Neuronal stem cell (in vitro differentiated cells): ENCODE measurements at regions not wholly inside any gene's neighbourhood (a gene's known extent, or its start where the extent isn't known, plus 50 kb on each side); places are given as distances from the start of the nearest gene placed in this dataset.

Experiments used
- DNase-seq: peaks from one replicate; pipeline ENCODE4 v3.0.0-alpha.2; 2013; ENCODE audit warnings: low spot score
- H2AFZ ChIP-seq: one replicate; pipeline ENCODE4 v1.6.1; 2013; ENCODE audit warnings: mild to moderate bottlenecking, low read length, inconsistent platforms
- H2AK5ac ChIP-seq: 2 replicates; pipeline ENCODE4 v1.6.1; 2013; ENCODE audit warnings: low read depth, mild to moderate bottlenecking, inconsistent platforms, low read length, moderate library complexity, mixed read lengths
- H2BK120ac ChIP-seq: 2 replicates; pipeline ENCODE4 v1.6.1; 2013; ENCODE audit warnings: low read depth, mild to moderate bottlenecking, inconsistent platforms, low read length, moderate library complexity, mixed read lengths
- H2BK12ac ChIP-seq: one replicate; pipeline ENCODE4 v1.6.1; 2013; ENCODE audit warnings: low read length, inconsistent platforms
- H2BK15ac ChIP-seq: 2 replicates; pipeline ENCODE4 v1.6.1; 2013; ENCODE audit warnings: mild to moderate bottlenecking, low read length, inconsistent platforms, mixed read lengths
- H2BK5ac ChIP-seq: one replicate; pipeline ENCODE4 v1.6.1; 2013; ENCODE audit warnings: inconsistent platforms, mild to moderate bottlenecking, low read length, moderate library complexity
- H3K14ac ChIP-seq: one replicate; pipeline ENCODE4 v1.6.1; 2013; ENCODE audit warnings: low read length, inconsistent platforms
- H3K18ac ChIP-seq: 2 replicates; pipeline ENCODE4 v1.6.1; 2013; ENCODE audit warnings: low read length, inconsistent platforms
- H3K23ac ChIP-seq: 2 replicates; pipeline ENCODE4 v1.6.1; 2013; ENCODE audit warnings: low read depth, mild to moderate bottlenecking, mixed read lengths, low read length, inconsistent platforms; ENCODE audit not compliant: poor library complexity
- H3K27ac ChIP-seq: replicated peaks from 3 replicates; pipeline ENCODE4 v1.5.1; 2013; ENCODE audit warnings: low read length, inconsistent platforms
- H3K27me3 ChIP-seq, 3 experiments: 2 replicates each; pipeline ENCODE4 v1.6.1; 2013; ENCODE audit warnings: low read length in 3 of 3, mild to moderate bottlenecking in 2 of 3, inconsistent platforms in 1 of 3, low read depth in 1 of 3, mixed read lengths in 1 of 3, moderate library complexity in 1 of 3; ENCODE audit not compliant: control insufficient read depth in 3 of 3, insufficient read depth in 3 of 3
- H3K36me3 ChIP-seq, 2 donors: replicated peaks in 1 of 2; 2 replicates each; pipeline ENCODE4 v1.6.1; 2013; ENCODE audit warnings: low read length in 2 of 2; ENCODE audit not compliant: control insufficient read depth in 2 of 2, insufficient read depth in 2 of 2
- H3K4ac ChIP-seq: 2 replicates; pipeline ENCODE4 v1.6.1; 2013; ENCODE audit warnings: inconsistent platforms, mild to moderate bottlenecking, low read length, moderate library complexity
- H3K4me1 ChIP-seq, 2 donors: 1 replicate in 1 of 2; 2 replicates in 1 of 2; pipeline ENCODE4 v1.6.1; 2013; ENCODE audit warnings: low read length in 2 of 2, low read depth in 1 of 2; ENCODE audit not compliant: control insufficient read depth in 2 of 2, insufficient read depth in 1 of 2
- H3K4me2 ChIP-seq: one replicate; pipeline ENCODE4 v1.6.1; 2013; ENCODE audit warnings: mild to moderate bottlenecking, low read length, inconsistent platforms; ENCODE audit not compliant: insufficient read depth, poor library complexity, severe bottlenecking
- H3K4me3 ChIP-seq, 2 donors: 2 replicates each; pipeline ENCODE4 v1.5.1; 2013; ENCODE audit warnings: low read length in 2 of 2, mild to moderate bottlenecking in 2 of 2, inconsistent platforms in 1 of 2, moderate library complexity in 1 of 2
- H3K79me1 ChIP-seq: one replicate; pipeline ENCODE4 v1.6.1; 2013; ENCODE audit warnings: low read depth, mild to moderate bottlenecking, inconsistent platforms, low read length, moderate library complexity
- H3K9ac ChIP-seq: one replicate; pipeline ENCODE4 v1.6.1; 2013; ENCODE audit warnings: mild to moderate bottlenecking, low read depth, low read length, inconsistent platforms; ENCODE audit not compliant: poor library complexity
- H3K9me3 ChIP-seq, 2 donors: replicated peaks in 1 of 2; 2 replicates each; pipeline versions ENCODE3 to v1.6.1; 2013; ENCODE audit warnings: low read length in 2 of 2, mild to moderate bottlenecking in 2 of 2, inconsistent platforms in 1 of 2, low read depth in 1 of 2, mixed read lengths in 1 of 2, moderate library complexity in 1 of 2; ENCODE audit not compliant: control insufficient read depth in 2 of 2, insufficient read depth in 1 of 2
- H4K8ac ChIP-seq: one replicate; pipeline ENCODE4 v1.6.1; 2013; ENCODE audit warnings: low read depth, mild to moderate bottlenecking, inconsistent platforms, low read length, moderate library complexity
- H4K91ac ChIP-seq: one replicate; pipeline ENCODE4 v1.6.1; 2013; ENCODE audit warnings: low read length, low read depth, mild to moderate bottlenecking, inconsistent platforms; ENCODE audit not compliant: poor library complexity
- WGBS, 2 donors: extraction: QIAGEN DNeasy Blood & Tissue Kit; methylation state at CpG; one replicate each; pipeline ENCODE4 v1.1.7; 2013; ENCODE audit warnings: missing lambda C conversion rate in 2 of 2, mixed read lengths in 1 of 2; ENCODE audit not compliant: insufficient read length in 2 of 2, insufficient replicate concordance in 1 of 2; ENCODE audit errors: extremely low coverage in 2 of 2; 5-methylcytosine and 5-hydroxymethylcytosine counted together

DNA sequence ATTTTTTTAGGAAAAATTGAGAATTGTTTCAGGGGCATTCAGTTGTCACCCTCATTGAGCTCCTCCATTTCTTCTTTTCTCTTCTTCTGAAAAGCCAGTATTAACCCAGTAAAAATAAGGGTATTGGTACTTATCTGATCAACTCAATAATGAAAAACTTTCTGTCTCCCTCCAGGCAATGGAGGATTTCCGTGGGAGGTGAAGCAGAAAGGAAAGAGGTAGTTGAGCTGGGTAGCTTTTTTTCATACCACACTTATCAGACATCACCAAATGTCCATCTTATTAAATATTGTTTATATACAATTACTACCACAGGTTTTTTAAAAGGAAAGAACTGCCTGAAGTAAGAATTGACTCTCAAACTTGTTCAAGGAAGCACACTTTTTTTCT lies 731.1 kb upstream of the ZNF608 start:
- no peak overlapping the region for H3K9ac ChIP-seq
- H2BK15ac ChIP-seq: no peak overlapping the region
- no peak overlapping the region for H3K14ac ChIP-seq
- H3K79me1 ChIP-seq: no peaks in the 10 kb centered on the region
- H3K9me3 ChIP-seq: no peaks in the 10 kb centered on the region
- no CpG with 5 or more reads among the region's 1 CpG for WGBS, 2 donors
- no peak overlapping the region for H4K91ac ChIP-seq
- no peak overlapping the region for H2BK5ac ChIP-seq
- no peak overlapping the region for H2AFZ ChIP-seq
- no peak overlapping the region for H3K4ac ChIP-seq
- no peak overlapping the region for H2BK120ac ChIP-seq
- peaks cover 0 to 5% of the 10 kb centered on the region in 2 donors for H3K4me1 ChIP-seq
- no peaks in the 10 kb centered on the region for H3K36me3 ChIP-seq
- no peak for DNase-seq
- H4K8ac ChIP-seq: no peak overlapping the region
- H2AK5ac ChIP-seq: no peak overlapping the region
- H3K27ac ChIP-seq: no peak overlapping the region
- no peak overlapping the region for H3K4me2 ChIP-seq
- no peaks in the 10 kb centered on the region for H3K27me3 ChIP-seq
- H3K18ac ChIP-seq: no peak overlapping the region
- H3K23ac ChIP-seq: no peak overlapping the region
- H3K4me3 ChIP-seq: no peak overlapping the region
- no peak overlapping the region for H2BK12ac ChIP-seq

DNA sequence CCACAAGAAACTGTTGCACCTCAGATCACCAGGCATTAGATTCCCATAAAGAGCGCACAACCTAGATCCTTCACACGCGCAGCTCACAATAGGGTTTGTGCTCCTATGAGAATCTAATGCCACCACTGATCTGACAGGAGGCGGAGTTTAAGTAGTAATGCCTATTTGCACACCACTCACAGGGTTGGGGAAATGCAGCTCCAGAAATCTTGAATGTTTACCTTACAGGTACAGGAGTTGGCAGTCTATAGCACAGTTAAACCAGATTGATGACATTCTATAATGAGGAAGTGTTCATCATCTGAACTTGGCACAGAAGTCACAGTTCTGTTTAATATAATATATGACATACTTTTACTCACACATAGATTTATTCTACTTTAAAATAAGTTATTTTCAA lies 732.2 kb upstream of the ZNF608 start:
- no CpG with 5 or more reads among the region's 4 CpGs for WGBS, 2 donors
- Histone ChIP-seq H3K36me3 (no peaks in the 10 kb centered on the region), H3K14ac (no peak overlapping the region), H3K27ac (no peak overlapping the region), H3K79me1 (no peaks in the 10 kb centered on the region), H3K9me3 (no peaks in the 10 kb centered on the region), H2BK5ac (no peak overlapping the region), H3K4ac (no peak overlapping the region), H3K27me3 (no peaks in the 10 kb centered on the region), H3K4me1 (peaks cover 0 to 5% of the 10 kb centered on the region in 2 donors), H4K8ac (no peak overlapping the region), H2BK15ac (no peak overlapping the region), H3K4me2 (no peak overlapping the region), H2BK120ac (no peak overlapping the region), H2AK5ac (no peak overlapping the region), H2AFZ (no peak overlapping the region), H3K4me3 (no peak overlapping the region), H2BK12ac (no peak overlapping the region), H3K9ac (no peak overlapping the region), H3K23ac (no peak overlapping the region), H4K91ac (no peak overlapping the region), H3K18ac (no peak overlapping the region)
- DNase-seq: no peak

DNA sequence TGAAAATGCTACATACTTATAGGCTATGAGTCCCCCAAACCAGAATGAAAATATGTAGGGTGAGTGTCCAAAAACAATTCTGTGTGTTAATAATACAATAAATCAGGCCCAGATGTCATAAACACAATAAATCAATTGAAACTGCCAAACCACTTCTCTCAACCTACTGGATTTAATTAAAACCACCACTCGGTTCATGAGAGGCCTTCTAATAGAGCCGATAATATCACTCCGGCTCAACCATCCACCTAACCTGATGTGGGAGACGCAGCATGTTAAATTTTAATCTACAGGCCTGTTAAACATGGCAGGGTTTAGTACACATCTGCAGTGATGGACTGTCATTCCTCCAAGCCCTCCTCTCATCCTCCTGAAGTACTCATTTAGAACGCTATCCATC lies 734.5 kb upstream of the ZNF608 start:
- H3K4ac ChIP-seq: no peak overlapping the region

DNA sequence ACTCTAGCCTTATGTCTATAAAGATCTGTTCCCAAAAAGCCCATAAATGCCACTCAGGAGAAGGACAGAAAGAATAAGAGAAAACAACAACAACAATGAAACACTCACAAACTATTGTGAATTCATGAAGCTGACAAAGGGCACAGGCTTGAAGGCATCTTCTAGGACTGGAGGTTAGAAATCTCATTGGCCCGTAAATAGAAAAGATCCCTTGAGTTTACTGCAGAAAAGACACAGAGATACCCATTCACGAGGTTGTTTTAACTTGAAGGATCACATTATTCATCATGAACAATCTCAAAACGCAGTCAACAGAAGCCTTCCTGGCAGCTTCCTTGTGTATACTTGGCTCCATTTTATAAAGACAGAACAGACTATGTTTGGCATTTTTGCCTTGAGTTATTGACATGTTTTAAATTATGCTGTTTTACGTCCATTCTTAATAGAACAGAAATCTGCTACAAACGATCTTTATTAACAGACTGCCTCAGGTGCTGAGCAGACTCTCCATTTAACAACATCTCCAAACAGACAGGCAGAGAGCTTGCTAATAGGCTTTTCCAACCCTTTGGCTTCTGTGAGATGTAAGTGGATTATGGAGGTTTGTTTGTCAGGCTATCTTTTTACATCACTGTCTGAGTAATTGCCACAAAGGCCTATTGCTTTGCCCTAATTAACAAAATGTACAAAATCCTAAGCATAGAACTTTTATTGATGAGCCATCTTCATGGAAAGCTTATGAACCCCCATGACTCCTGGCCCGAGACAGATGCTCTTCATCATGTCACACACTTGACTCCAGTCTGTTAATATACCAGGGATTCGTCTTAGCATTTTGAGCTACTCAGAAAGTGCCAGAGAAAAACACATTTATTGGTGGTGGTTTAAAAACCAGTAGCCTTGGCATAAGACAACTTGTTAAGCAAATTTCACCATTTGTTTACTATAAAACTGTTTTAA lies 735.3 kb upstream of the ZNF608 start:
- no peak overlapping the region for H3K4ac ChIP-seq
- no peaks in the 10 kb centered on the region for H3K9me3 ChIP-seq
- no peak overlapping the region for H3K4me2 ChIP-seq
- H3K27ac ChIP-seq: peak overlapping the region; percentile 66
- H3K9ac ChIP-seq: no peak overlapping the region
- no peak overlapping the region for H4K91ac ChIP-seq
- no peak overlapping the region for H3K14ac ChIP-seq
- no peak overlapping the region for H2BK15ac ChIP-seq
- no peak overlapping the region for H3K23ac ChIP-seq
- peak overlapping the region; percentile 15 for H2AFZ ChIP-seq
- no CpG with 5 or more reads among the region's 7 CpGs for WGBS, 2 donors
- H3K4me1 ChIP-seq: peaks cover 13 to 22% of the 10 kb centered on the region in 2 donors
- no peak overlapping the region for H2AK5ac ChIP-seq
- no peaks in the 10 kb centered on the region for H3K36me3 ChIP-seq
- H3K4me3 ChIP-seq: no peak overlapping the region
- DNase-seq: no peak
- H3K79me1 ChIP-seq: no peaks in the 10 kb centered on the region
- H2BK12ac ChIP-seq: no peak overlapping the region
- no peak overlapping the region for H4K8ac ChIP-seq
- no peak overlapping the region for H2BK5ac ChIP-seq
- H3K18ac ChIP-seq: no peak overlapping the region
- no peaks in the 10 kb centered on the region for H3K27me3 ChIP-seq
- no peak overlapping the region for H2BK120ac ChIP-seq

More for the DNA sequence above, 734.5 kb upstream of the ZNF608 start:
- Histone ChIP-seq H2AK5ac (no peak overlapping the region), H3K18ac (no peak overlapping the region), H3K23ac (no peak overlapping the region), H3K27me3 (no peaks in the 10 kb centered on the region), H3K9ac (no peak overlapping the region), H2BK15ac (no peak overlapping the region), H4K91ac (no peak overlapping the region), H2AFZ (no peak overlapping the region), H3K4me1 (peaks cover 13 to 14% of the 10 kb centered on the region in 2 donors), H2BK12ac (no peak overlapping the region), H3K4me2 (no peak overlapping the region), H2BK5ac (no peak overlapping the region), H3K27ac (peak overlapping the region; percentile 66), H2BK120ac (no peak overlapping the region), H4K8ac (no peak overlapping the region), H3K9me3 (no peaks in the 10 kb centered on the region), H3K79me1 (no peaks in the 10 kb centered on the region), H3K14ac (no peak overlapping the region), H3K4me3 (no peak overlapping the region), H3K36me3 (no peaks in the 10 kb centered on the region)
- no peak for DNase-seq
- no CpG with 5 or more reads among the region's 5 CpGs for WGBS, 2 donors
